ENCODE measurements at regions not wholly inside any gene's neighbourhood (a gene's known extent, or its start where the extent isn't known, plus 50 kb on each side); places are given as distances from the start of the nearest gene placed in this dataset.

DNA sequence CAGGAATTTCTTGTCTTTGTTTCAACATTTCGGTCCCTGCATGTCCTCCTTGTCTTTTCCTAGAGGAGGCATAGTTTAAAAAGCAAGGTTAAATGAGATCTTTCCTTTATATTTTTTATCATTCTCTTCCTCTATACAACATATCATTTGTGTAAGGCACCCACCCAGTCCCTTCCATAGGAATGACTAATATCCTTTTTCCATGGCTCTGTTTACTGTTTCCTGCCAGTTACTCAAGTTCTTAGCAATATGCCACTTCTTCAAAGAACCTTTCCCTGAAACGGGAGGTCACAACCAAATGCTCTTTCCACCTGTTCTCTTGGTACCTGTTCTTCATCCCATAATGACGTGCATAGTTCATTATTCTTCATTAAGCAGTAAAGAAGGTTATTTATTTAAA lies 1237.1 kb upstream of the GOT2 start:
- TF ChIP-seq, protein P1, sequence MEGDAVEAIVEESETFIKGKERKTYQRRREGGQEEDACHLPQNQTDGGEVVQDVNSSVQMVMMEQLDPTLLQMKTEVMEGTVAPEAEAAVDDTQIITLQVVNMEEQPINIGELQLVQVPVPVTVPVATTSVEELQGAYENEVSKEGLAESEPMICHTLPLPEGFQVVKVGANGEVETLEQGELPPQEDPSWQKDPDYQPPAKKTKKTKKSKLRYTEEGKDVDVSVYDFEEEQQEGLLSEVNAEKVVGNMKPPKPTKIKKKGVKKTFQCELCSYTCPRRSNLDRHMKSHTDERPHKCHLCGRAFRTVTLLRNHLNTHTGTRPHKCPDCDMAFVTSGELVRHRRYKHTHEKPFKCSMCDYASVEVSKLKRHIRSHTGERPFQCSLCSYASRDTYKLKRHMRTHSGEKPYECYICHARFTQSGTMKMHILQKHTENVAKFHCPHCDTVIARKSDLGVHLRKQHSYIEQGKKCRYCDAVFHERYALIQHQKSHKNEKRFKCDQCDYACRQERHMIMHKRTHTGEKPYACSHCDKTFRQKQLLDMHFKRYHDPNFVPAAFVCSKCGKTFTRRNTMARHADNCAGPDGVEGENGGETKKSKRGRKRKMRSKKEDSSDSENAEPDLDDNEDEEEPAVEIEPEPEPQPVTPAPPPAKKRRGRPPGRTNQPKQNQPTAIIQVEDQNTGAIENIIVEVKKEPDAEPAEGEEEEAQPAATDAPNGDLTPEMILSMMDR (conservative IDR thresholded peaks at IDR 0.05): no peak
- no peak for TF ChIP-seq EZH2 (IDR thresholded peaks at IDR 0.05; ENCODE audit: low read depth)

All from PC-9 (cell line).